ENCODE measurements at regions not wholly inside any gene's neighbourhood (a gene's known extent, or its start where the extent isn't known, plus 50 kb on each side); places are given as distances from the start of the nearest gene placed in this dataset.

GRCh38 chr5:74028406-74028805 lies 402.4 kb downstream of the ARHGEF28 start:
- no peak overlapping the region for H3K27ac ChIP-seq (ENCODE audit: low read depth in 2 of 2, low read length in 2 of 2)
- H3K4me1 ChIP-seq (ENCODE audit: control insufficient read depth in 2 of 3, insufficient read depth in 2 of 3, low read depth in 1 of 3, low read length in 3 of 3) = no peaks in the 10 kb centered on the region
- TF ChIP-seq CTCF (IDR thresholded peaks at IDR 0.05; ENCODE audit: borderline replicate concordance, extremely low read depth, insufficient read depth) = no peak
- intact Hi-C loops (cut with DNase I) = no loop called here
- H3K36me3 ChIP-seq (ENCODE audit: control insufficient read depth in 2 of 3, insufficient read depth in 3 of 3, low read length in 3 of 3) = no peaks in the 10 kb centered on the region
- DNase-seq = no peak
- FAIRE-seq = no peak
- H3K27me3 ChIP-seq (ENCODE audit: control insufficient read depth, insufficient read depth, low read length) = no peaks in the 10 kb centered on the region
- no peak overlapping the region for H3K9ac ChIP-seq (ENCODE audit: low read length in 3 of 3)
- no peaks in the 10 kb centered on the region for H3K9me3 ChIP-seq (ENCODE audit: control insufficient read depth in 2 of 3, insufficient read depth in 1 of 3, low read length in 3 of 3)
- H3K4me3 ChIP-seq (ENCODE audit: low read length in 3 of 3) = no peak overlapping the region

- TF ChIP-seq CTCF (IDR thresholded peaks at IDR 0.05; ENCODE audit: borderline replicate concordance, extremely low read depth, insufficient read depth) = no peak
- Histone ChIP-seq H3K4me1 (ENCODE audit: control insufficient read depth in 2 of 3, insufficient read depth in 2 of 3, low read depth in 1 of 3, low read length in 3 of 3) (no peaks in the 10 kb centered on the region), H3K36me3 (ENCODE audit: control insufficient read depth in 2 of 3, insufficient read depth in 3 of 3, low read length in 3 of 3) (no peaks in the 10 kb centered on the region), H3K9ac (ENCODE audit: low read length in 3 of 3) (no peak overlapping the region), H3K4me3 (ENCODE audit: low read length in 3 of 3) (no peak overlapping the region), H3K27ac (ENCODE audit: low read depth in 2 of 2, low read length in 2 of 2) (no peak overlapping the region), H3K27me3 (ENCODE audit: control insufficient read depth, insufficient read depth, low read length) (no peaks in the 10 kb centered on the region), H3K9me3 (ENCODE audit: control insufficient read depth in 2 of 3, insufficient read depth in 1 of 3, low read length in 3 of 3) (no peaks in the 10 kb centered on the region)
- intact Hi-C loops (cut with DNase I) = no loop called here
- no peak for DNase-seq
- FAIRE-seq = no peak
These were observed 401.8 kb downstream of the ARHGEF28 start for GRCh38 chr5:74027732-74028338.

GRCh38 chr5:74026310-74026709 lies 400.3 kb downstream of the ARHGEF28 start:
- no peaks in the 10 kb centered on the region for H3K4me1 ChIP-seq (ENCODE audit: control insufficient read depth in 2 of 3, insufficient read depth in 2 of 3, low read depth in 1 of 3, low read length in 3 of 3)
- no peaks in the 10 kb centered on the region for H3K27me3 ChIP-seq (ENCODE audit: control insufficient read depth, insufficient read depth, low read length)
- no peak overlapping the region for H3K27ac ChIP-seq (ENCODE audit: low read depth in 2 of 2, low read length in 2 of 2)
- intact Hi-C loops (cut with DNase I) = no loop called here
- DNase-seq (no peak), FAIRE-seq (no peak)
- no peaks in the 10 kb centered on the region for H3K36me3 ChIP-seq (ENCODE audit: control insufficient read depth in 2 of 3, insufficient read depth in 3 of 3, low read length in 3 of 3)
- H3K9me3 ChIP-seq (ENCODE audit: control insufficient read depth in 2 of 3, insufficient read depth in 1 of 3, low read length in 3 of 3) = no peaks in the 10 kb centered on the region
- no peak for TF ChIP-seq CTCF (IDR thresholded peaks at IDR 0.05; ENCODE audit: borderline replicate concordance, extremely low read depth, insufficient read depth)
- no peak overlapping the region for H3K9ac ChIP-seq (ENCODE audit: low read length in 3 of 3)
- no peak overlapping the region for H3K4me3 ChIP-seq (ENCODE audit: low read length in 3 of 3)

- H3K36me3 ChIP-seq (ENCODE audit: control insufficient read depth in 2 of 3, insufficient read depth in 3 of 3, low read length in 3 of 3) = no peaks in the 10 kb centered on the region
- no peak for DNase-seq
- H3K4me1 ChIP-seq (ENCODE audit: control insufficient read depth in 2 of 3, insufficient read depth in 2 of 3, low read depth in 1 of 3, low read length in 3 of 3) = no peaks in the 10 kb centered on the region
- TF ChIP-seq CTCF (IDR thresholded peaks at IDR 0.05; ENCODE audit: borderline replicate concordance, extremely low read depth, insufficient read depth) = no peak
- H3K27ac ChIP-seq (ENCODE audit: low read depth in 2 of 2, low read length in 2 of 2) = no peak overlapping the region
- H3K4me3 ChIP-seq (ENCODE audit: low read length in 3 of 3) = no peak overlapping the region
- FAIRE-seq = no peak
- no peak overlapping the region for H3K9ac ChIP-seq (ENCODE audit: low read length in 3 of 3)
- H3K27me3 ChIP-seq (ENCODE audit: control insufficient read depth, insufficient read depth, low read length) = no peaks in the 10 kb centered on the region
- intact Hi-C loops (cut with DNase I) = no loop called here
- no peaks in the 10 kb centered on the region for H3K9me3 ChIP-seq (ENCODE audit: control insufficient read depth in 2 of 3, insufficient read depth in 1 of 3, low read length in 3 of 3)
These were observed 395.1 kb downstream of the ARHGEF28 start for GRCh38 chr5:74021126-74021525.

Data from kidney (tissue), 13 donors.